Bronchial epithelial cell (primary cell): ENCODE measurements at regions not wholly inside any gene's neighbourhood (a gene's known extent, or its start where the extent isn't known, plus 50 kb on each side); places are given as distances from the start of the nearest gene placed in this dataset.

ENCODE experiments used
- DNase-seq: peaks from one replicate; pipeline ENCODE4 v3.0.0-alpha.2; 2010; ENCODE audit warnings: low read depth
- FAIRE-seq: peaks from 2 replicates; lab custom pipeline; 2011; peaks lifted over from hg19 to GRCh38; lab: Jason Lieb, UNC
- H3K27me3 ChIP-seq: 2 replicates; pipeline ENCODE4 v1.5.1; 2011; ENCODE audit warnings: low read length; ENCODE audit not compliant: control insufficient read depth, insufficient read depth
- H3K36me3 ChIP-seq: 2 replicates; pipeline ENCODE4 v1.5.1; 2011; ENCODE audit warnings: low read length; ENCODE audit not compliant: control insufficient read depth, insufficient read depth
- H3K4me3 ChIP-seq: 2 replicates; pipeline ENCODE4 v1.5.1; 2011; ENCODE audit warnings: mild to moderate bottlenecking, low read depth, low read length, control low read depth
- CTCF ChIP-seq: IDR thresholded peaks from 2 replicates; pipeline ENCODE4 v1.5.1; 2011; ENCODE audit warnings: mild to moderate bottlenecking, moderate library complexity, low read length, control low read depth, inconsistent platforms; ENCODE audit not compliant: insufficient read depth, severe bottlenecking

GRCh38 chr9:12221470-12221869 lies 471.7 kb upstream of the TYRP1 start:
- no peak for TF ChIP-seq CTCF
- no peaks in the 10 kb centered on the region for H3K36me3 ChIP-seq
- DNase-seq: no peak
- no peaks in the 10 kb centered on the region for H3K27me3 ChIP-seq
- no peak for FAIRE-seq
- no peak overlapping the region for H3K4me3 ChIP-seq

- no peak for FAIRE-seq
- Histone ChIP-seq H3K36me3 (no peaks in the 10 kb centered on the region), H3K27me3 (no peaks in the 10 kb centered on the region), H3K4me3 (no peak overlapping the region)
- no peak for TF ChIP-seq CTCF
- no peak for DNase-seq
Measured at GRCh38 chr9:12224449-12224848, 468.7 kb upstream of the TYRP1 start.

GRCh38 chr9:12230708-12231107 lies 462.5 kb upstream of the TYRP1 start:
- H3K36me3 ChIP-seq: no peaks in the 10 kb centered on the region
- no peak overlapping the region for H3K4me3 ChIP-seq
- no peaks in the 10 kb centered on the region for H3K27me3 ChIP-seq
- FAIRE-seq: no peak
- no peak for TF ChIP-seq CTCF
- DNase-seq: no peak

- FAIRE-seq (no peak), DNase-seq (no peak)
- TF ChIP-seq CTCF: no peak
- Histone ChIP-seq H3K36me3 (no peaks in the 10 kb centered on the region), H3K27me3 (no peaks in the 10 kb centered on the region), H3K4me3 (no peak overlapping the region)
Measured at GRCh38 chr9:12231832-12232231, 461.4 kb upstream of the TYRP1 start.

- no peak overlapping the region for H3K4me3 ChIP-seq
- no peak for FAIRE-seq
Measured at GRCh38 chr9:12232836-12233235, 460.3 kb upstream of the TYRP1 start.

More at GRCh38 chr9:12232836-12233235, 460.3 kb upstream of the TYRP1 start:
- no peaks in the 10 kb centered on the region for H3K36me3 ChIP-seq
- TF ChIP-seq CTCF: no peak
- no peaks in the 10 kb centered on the region for H3K27me3 ChIP-seq
- DNase-seq: no peak
